Activated CD4-positive, alpha-beta T cell treated with anti-CD3 and anti-CD28 coated beads, Interleukin-10, Interleukin-2, amounts not matched to agents 100 ng/mL and 50 ng/mL, durations not matched to agents 16 hours and 8 hours (primary cell): ENCODE measurements at regions not wholly inside any gene's neighbourhood (a gene's known extent, or its start where the extent isn't known, plus 50 kb on each side); places are given as distances from the start of the nearest gene placed in this dataset.

ENCODE experiments used
- DNase-seq: peaks from one replicate; pipeline ENCODE4 v3.0.0-alpha.2; 2020

DNA sequence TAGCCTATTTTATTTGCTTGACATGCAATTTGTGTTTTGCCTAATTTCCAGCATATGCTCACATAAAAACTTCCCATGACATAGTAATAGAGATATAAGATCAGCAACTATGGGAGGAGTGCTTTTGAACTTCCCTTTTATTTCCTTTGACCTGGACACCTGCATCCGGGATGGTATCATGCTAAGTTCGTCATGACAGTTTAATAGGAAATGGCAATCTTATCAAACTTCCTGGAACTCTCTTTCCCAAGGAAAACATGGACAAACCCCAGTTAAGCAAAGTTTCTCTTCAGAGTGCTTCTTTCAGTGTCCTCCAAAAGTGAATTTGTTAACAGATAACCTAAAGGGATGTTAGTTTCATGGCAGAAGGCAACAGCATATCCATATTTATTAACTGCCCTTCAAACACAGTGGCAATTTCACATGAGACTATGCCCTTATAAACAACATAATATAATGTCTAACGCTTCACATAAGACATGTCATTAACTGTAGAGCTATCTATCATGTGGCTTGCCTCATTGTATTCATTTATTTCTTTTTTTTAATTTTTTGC, 474.7 kb upstream of the SEMA3A start:
- no peak for DNase-seq

DNA sequence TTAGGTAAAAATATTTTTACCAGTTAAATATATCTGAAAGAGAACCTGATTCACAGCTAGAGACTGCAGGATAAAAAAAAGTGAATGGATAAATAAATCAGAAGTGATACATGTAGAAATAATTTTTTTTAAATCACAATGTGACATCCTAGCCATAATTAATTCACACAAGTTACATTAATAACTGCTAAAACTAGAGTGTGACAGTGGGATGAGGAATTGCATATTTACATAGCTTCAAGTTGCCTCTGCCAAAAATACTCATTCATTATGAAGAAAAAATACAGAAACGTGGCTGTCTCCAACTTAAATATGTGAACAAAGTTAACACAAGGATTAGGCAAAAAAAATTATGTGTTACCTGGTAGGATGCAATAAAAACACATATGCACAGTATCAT, 473.5 kb upstream of the SEMA3A start:
- no peak for DNase-seq

DNA sequence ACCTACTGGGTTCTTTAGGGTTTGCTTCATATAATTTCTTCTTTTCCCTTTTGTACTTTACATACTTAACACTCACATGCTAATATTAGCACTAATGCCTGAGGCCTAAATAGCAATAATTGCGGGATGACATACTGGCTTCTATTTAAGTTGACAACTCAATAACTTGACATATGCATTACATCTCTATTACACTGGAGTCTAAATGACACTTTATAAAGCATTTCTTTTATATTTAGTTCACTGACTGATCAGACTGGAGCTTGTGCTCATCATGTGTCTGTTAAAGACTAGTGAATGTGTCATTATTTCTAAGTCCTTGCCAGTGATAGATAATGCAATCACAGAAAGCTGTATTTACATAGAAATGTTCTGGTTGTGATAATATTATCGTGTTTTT, 472.1 kb upstream of the SEMA3A start:
- no peak for DNase-seq

DNA sequence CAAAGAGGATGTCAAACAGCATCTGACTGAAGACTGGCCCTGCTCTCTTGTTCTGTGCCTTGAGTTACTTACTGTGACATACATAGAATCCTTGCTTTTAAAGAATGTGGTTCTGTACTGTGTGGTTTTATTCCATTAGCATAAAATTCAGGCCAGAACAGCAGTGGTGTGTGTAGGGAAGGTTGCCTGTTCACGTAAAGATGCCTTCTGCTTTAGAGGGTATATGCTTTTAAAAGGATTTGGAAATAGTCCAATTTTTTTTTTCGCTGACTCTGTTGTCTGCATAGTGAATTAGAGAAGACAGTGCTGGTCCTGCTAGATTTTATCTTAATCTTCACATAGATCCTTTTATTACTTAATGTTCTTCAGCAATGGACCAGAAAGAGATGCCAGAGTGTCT, 470.8 kb upstream of the SEMA3A start:
- DNase-seq, result no peak

DNA sequence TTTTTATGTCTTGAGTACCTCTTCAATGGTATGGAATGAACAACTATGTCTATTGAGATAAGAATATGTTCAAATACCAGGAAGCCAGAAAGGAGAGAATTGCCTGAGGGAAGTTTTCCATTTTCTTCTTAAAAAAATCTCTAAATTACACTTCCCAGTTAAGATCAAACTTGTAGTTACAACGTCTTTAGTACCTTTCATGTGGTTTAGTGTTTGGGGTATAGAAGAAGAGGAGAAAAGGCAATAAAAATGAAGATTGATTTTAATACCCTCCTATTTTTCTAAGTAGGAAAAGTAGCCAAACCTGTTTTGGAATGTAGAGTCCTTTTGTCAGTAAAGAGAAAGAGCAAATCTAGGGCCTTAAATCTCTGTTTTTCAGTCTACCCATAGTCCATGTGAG, 470.0 kb upstream of the SEMA3A start:
- no peak for DNase-seq

DNA sequence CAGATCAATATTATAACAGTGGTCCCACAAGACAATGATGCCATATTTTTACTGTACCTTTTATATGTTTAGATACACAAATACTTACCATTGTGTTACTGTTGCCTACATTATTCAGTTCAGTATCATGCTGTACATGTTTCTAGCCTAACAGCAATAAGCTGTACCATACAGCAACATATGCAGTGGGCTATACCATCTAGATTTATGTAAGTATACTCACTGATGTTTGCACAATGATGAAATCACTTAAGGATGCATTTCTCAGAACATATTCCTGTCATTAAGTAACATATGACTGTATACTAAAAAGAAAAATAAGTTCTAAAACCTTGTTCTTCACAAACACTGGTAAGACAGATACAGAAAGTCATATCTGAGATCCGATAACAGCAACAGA, 468.6 kb upstream of the SEMA3A start:
- no peak for DNase-seq

DNA sequence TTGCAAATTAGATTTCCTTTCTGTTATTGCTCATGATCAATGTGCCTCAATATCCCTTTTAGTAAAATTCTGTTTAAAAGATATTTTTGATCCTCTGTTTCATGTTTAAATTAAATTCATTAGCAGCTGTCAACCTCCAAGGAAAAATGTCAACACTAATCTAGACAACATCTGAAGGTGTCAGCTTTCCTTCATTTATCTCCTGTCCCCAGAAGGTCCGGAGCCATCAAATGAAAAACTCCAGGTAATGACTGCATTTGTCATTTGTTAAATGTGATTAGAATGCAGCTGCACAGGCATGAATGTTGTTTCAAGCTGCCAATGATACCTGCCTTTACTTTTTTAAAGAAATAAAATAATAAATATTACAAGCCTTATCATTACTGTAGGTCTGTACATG, 463.7 kb upstream of the SEMA3A start:
- no peak for DNase-seq

DNA sequence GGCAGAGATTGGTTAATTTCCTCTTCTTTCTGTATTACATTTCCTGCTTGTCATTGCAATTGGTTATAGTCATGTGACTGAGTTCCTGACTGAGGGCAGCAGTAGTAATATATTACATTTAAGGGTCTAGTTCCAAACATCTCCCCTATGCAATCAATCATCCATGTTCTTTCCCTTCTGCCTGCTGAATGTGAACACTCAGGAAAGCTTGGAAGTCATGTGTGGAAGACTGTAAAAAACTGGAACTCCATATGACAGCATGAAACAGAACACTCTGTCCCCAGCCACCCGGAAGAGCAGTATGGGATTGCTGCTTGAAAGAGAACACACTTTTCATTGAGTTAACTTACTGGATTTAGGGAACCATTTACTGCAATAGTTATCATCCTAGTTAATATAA, 459.7 kb upstream of the SEMA3A start:
- DNase-seq, result no peak

DNA sequence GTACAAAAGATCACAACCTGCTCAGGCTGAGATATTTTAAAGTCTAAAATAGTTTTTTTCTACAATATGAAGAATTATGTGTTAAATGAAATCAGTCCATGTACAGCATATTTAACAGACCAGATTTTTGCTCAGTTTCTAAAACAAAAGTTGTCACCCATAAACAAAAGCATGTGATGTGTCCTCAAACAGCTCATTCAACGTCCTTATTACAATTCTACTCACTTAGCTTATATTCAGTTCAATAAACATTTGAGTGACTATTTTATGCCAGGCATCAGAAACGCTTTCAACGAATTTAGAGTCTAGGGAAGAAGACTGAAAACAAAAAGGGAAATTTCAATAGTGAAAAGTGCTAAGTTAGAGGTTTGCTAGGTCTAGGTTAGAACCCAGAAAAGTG, 457.3 kb upstream of the SEMA3A start:
- DNase-seq, result no peak

DNA sequence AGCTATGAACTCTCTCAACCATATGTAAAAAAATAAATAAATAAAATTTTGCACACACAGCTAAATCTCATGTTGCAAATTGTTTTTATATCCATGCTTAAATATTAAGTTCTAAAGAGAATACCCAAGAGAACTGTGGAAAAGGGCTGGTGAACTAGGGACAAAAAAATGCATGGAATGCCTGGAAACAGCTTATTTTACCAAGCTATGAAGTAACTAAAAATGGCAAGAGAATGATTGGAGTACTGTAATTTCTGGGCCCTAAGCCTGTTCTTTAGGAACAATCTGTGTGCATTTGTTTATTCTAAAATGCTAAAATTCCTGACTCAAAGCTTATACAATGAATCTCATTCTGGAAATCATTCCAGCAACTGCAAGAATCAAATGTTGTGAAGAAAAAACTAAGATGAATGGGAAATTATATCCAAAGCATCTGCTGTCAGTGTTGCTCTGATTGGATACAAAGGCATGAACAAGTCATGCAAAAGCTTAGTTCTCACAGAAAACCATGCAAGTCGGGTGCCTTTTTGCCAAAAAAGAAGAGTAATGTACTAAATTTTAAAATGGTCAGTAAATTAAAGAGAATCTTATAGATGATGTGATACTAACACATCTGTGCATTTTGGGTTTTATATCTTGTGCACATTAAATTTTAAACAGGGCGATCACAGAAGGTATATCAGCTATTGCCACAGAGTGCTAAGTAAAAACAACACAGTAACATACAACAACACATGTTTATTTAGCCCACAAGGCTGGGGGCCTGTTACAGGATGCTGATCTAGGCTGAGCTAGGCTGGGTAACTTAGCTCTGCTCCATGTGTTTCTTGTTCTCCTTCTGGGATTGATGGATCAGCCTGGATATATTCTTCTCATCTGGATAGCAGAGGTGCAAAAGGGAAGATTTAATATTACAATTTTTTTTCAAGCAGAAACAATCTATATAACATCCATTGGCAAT, 453.5 kb upstream of the SEMA3A start:
- no peak for DNase-seq

DNA sequence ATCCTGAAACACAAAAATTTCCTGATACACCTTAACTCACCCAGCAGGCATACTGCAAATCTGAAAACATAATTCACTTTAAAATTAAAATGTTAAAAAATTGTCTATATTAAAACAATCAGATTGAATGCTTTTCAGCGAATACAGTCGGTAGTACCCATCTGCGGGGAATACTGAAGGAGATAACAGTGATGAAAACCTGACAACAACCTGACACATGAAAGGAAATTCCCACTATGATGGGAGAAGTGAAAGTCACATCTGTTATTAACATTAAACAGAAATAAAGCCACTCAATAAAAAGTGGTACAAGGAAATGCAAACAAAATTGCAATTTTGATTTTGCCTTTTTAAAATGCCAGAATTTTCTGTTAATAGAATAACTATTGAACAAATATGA, 448.0 kb upstream of the SEMA3A start:
- DNase-seq, result no peak

DNA sequence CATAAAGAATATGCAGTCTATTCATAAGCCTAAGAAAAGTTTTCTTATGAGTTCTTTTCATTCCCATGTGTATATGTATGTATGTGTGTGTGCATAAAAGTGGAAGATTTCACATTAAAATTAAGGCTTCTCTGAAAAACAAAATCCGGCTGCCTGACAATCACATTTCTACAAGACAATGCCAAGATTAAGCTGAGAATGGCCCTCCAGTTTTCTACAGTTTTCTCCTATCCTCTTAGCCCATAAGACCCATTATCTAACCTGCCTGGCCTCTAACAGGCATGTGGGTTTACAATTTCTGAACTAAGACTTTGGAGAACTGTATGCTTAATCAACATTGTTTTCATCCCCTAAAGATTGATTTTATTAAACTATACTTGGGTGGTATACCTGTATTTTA, 446.0 kb upstream of the SEMA3A start:
- no peak for DNase-seq

DNA sequence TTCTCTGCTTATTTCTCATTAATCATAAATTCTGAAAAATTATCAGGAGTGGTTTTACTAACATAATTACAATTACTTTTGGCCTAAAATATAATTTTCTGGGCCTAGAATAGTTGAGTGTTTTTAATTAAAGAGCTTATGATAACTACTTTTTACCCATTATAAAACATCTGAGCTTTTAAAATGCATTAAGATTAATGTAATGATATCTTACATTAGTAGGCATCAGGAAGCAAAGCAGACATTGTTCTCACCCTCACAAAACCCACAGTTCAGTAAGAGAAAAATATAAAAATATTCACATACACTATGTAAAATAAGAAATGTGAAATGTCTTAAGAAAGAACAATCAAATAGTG, 443.7 kb upstream of the SEMA3A start:
- no peak for DNase-seq

DNA sequence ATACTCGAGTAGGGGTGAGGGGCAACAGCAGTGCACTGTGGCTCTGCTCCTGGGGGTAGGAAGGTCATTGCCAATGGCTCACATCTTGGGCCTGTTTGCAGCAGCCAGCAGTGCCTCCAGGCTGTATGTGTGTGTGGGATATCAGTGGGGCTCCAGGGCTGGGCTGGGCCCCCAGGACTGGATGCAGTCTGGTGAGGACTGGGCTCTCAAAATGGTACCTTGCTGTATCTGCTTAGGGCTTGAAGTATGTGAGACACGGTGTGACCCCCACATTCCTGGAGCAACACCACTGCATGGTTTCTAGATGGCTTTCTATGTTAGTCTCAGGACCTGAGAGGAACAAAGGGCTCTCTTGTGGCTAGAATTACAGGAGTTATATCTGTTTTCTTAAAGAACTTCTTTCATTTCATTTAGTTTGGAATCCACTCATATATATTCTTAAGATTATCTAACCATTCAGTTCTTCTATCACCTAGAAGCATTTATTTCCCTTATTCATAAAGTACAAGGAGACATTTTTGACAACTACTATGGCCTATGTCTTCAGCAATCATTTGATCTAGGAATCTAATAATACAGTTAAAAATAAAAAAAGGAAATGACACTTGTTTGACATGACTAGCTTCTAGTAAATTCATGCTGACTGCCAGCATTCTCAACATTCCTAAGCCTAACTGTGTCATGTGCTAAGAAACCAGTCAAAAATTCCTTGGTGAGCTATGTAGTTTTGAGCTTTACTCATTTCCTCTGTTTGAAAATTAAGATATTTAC, 443.2 kb upstream of the SEMA3A start:
- no peak for DNase-seq

DNA sequence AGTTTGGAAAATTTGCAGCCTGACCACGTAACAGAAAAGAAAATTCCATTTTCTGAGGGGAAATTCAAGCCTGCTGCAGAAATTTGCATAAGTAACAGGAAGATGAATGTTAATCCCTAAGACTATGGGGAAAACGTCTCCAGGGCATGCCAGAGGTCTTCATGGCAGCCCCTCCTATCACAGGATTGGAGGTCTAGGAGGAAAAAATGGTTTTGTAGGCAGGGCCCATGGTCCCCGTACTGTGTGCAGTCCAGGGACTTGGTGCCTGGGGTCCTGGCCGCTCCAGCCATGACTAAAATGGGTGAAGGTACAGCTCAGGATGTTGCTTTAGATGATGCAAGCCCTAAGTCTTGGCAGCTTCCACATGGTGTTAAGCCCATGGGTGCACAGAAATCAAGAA, 437.3 kb upstream of the SEMA3A start:
- no peak for DNase-seq

DNA sequence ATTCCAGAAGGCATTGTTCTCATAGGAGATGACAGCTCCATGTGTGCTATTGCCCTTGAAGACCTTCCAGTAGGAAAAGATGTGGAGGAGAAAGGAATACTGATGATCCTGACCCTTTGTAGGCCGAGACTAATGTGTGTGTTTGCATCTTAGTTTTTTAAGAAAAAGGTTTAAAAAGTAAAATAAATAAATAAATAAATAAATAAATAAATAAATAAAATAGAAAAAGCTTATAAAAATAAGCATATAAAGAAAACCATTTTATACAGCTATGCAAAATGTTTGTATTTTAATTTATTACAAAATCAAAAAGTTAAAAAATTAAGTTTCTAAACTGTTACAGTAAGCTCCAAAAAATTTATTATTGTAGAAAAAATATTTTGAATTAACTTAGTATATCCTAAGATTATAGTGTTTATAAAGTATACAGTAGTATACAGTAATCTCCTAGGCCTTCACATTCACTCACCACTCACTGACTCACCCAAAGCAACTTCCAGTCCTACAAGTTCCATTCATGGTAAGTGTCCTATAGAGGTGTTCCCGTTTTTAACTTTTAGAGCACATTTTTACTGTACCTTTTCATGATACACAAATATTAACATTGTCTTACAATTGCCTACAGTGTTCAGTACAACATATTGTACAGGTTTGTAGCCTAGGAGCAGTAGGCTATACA, 435.2 kb upstream of the SEMA3A start:
- no peak for DNase-seq

DNA sequence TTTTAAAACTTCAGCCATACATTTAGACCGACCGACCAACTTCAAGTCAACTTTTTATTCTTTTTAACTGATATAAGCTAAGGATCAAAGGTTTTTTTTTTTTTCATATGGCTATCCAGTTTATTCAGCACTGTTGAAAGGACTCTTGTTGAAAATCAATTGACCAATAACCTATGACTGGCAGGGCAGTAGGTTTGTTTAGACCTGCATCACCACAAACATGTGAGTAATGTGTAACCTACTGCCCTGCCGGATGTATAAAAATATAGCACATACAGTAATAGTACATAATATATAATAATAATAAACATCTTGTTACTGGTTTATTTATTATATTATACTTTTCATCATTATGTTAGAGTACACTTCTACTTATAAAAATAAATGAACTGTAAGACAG, 434.6 kb upstream of the SEMA3A start:
- DNase-seq, result no peak

DNA sequence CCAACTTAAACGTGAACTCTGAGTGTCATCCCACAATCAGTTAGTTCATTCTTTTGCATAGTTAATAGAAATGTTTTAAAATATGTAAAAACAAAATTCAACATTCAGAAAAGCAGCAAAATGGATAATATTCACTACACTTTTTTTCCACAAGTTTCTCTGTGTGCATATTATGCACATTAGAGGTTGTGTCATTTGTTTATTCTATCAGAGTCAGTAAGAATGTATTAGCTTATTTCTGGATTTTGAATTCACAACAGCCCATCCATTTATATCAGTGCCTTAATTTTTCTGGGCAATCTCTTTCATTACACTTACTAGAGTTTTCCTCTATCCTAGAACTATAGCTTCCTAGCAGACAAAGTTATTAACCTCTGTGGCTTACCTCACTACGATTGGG, 432.7 kb upstream of the SEMA3A start:
- DNase-seq, result no peak

DNA sequence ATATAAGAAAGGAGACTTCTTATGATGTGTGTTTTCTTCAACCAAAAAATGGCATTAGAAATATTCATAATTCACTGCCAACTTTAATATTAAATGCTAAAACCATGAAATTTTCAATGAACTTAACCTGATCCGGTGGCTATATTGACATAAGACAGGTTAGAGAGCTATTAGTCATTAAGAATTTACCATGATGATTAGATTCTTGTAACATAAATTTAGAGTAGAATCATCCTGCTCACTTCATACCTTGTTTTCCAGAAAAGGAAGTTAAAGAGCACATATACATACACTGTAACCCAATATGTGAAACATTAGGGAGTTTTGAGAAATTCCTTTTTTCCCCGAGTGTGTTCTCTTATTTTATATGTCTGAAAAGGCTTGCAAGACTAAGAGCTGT, 430.3 kb upstream of the SEMA3A start:
- DNase-seq, result no peak

DNA sequence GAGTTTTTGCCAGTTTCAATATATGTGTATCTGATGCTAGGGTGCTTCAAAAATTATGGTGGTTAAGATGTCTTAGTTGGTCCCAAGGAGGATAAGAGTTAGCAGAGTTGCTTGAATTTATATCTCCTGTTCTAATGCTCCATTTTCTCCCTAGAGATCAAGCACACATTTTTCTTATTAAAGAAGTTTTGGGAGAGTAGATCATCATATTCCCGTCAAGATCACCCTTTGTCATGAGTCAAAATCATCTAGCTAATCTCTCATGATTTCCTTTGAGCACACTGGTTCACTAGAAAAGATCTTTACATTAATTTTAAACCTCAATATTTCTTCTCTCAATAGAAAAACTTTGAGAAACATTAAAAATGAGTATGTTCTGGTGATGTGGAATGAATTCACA, 429.9 kb upstream of the SEMA3A start:
- no peak for DNase-seq

DNA sequence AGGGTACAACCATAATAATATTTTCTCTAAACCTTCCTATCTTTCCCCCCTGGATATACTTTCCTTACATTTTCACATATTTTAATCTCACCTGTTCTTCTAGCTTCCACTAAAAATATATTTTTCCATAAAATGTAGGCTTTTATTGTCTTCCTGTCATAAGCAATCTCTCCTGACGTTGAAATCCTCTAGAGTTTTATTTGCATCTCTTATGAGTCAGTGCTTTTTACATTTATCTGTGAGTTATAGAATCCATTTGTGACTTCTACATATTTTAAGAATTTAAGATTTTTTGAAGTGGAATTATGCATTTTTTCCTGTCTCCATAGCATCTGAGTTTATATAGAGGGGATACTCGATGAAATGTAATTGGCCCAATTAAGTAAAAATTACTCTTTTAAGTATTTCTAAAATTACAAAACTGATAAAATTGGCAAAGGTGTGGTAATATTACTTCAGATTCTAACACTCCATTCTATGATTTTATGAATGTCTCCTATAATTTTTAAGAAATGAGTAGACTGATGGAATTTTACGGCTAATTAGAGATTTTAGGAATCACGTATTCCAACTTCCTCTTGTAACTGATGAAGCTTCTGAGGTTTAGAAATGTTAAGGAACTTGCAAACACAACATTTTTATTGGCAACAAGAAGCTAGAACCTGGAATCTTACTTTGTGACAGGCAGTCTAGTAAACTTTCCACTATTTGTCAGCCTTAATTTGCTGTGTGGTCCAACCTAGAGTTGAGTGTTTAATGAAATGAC, 422.9 kb upstream of the SEMA3A start:
- no peak for DNase-seq

DNA sequence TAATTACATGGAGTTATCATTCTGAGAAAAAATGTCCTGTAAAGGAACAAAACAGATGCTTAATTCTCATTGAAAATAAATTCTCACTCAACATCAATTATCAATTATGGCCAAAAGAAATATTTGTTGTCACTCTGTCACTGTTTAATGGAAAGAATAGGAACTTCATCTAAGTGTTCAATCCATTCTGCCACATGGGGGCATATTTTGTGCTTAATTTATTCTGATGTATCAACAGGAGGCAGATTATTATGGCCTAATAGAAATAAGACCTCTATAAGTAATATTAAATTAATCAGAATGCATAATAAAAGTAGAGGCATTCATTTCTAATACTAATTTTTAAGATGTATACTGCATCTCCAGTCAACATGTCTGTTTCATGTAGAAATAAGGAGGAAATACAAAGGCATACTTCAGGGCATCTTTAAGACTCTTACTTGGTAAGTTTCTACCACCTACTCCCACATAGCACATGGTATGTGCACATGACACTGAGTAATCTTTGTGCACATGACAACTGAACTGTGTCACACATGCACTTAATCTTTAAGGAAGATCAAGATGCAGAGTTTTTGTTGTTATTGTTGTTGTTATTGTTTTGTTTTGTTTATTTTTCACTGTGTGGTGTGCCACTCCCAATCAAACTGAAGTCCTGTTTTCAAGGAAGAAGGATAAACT, 420.4 kb upstream of the SEMA3A start:
- no peak for DNase-seq
